Esophagus muscularis mucosa (tissue), 4 donors: ENCODE measurements at regions not wholly inside any gene's neighbourhood (a gene's known extent, or its start where the extent isn't known, plus 50 kb on each side); places are given as distances from the start of the nearest gene placed in this dataset.
"Not testable (repeated sequence)": the region's sequence is repeated elsewhere in the genome, so short reads cannot be mapped to it uniquely, and the experiment has no call there.

ENCODE experiments used
- DNase-seq: peaks from one replicate; pipeline ENCODE4 v3.0.0-alpha.2; 2017; ENCODE audit errors: extremely low spot score
- H3K27ac ChIP-seq, 4 donors: fragments of 200-600 bp; sonication (generic); replicated peaks in 1 of 4; 1 replicate in 3 of 4; 2 replicates in 1 of 4; pipeline ENCODE4 v1.5.1; 2016 to 2019; ENCODE audit warnings: mild to moderate bottlenecking in 1 of 4
- H3K27me3 ChIP-seq, 4 donors: fragments of 200-600 bp; sonication (generic); one replicate each; pipeline versions ENCODE4 v1.5.1 to v1.6.0; 2016 to 2019
- H3K36me3 ChIP-seq, 4 donors: fragments of 200-600 bp; sonication (generic); one replicate each; pipeline ENCODE4 v1.5.1; 2016 to 2019
- H3K4me1 ChIP-seq, 4 donors: fragments of 200-600 bp; sonication (generic); one replicate each; pipeline ENCODE4 v1.5.1; 2016 to 2019
- H3K4me3 ChIP-seq, 4 donors: fragments of 200-600 bp; sonication (generic); 1 replicate in 2 of 4; 2 replicates in 2 of 4; pipeline ENCODE4 v1.5.1; 2016 to 2019; ENCODE audit warnings: mild to moderate bottlenecking in 4 of 4, moderate library complexity in 1 of 4
- H3K9me3 ChIP-seq, 4 donors: fragments of 200-600 bp; sonication (generic); 1 replicate in 3 of 4; 2 replicates in 1 of 4; pipeline ENCODE4 v1.5.1; 2016 to 2019
- CTCF ChIP-seq, 3 experiments: fragments of 200-600 bp in 2 of 3; fragments of 450-650 bp in 1 of 3; sonication (generic) in 2 of 3; IDR thresholded peaks; one replicate each; pipeline ENCODE4 v1.5.1; 2017 to 2019; ENCODE audit warnings: antibody characterized with exemption in 3 of 3, mild to moderate bottlenecking in 2 of 3, moderate library complexity in 1 of 3
- EP300 ChIP-seq: sonication (generic); formaldehyde crosslinking; IDR thresholded peaks from one replicate; pipeline ENCODE4 v1.6.1; 2017; ENCODE audit warnings: antibody characterized with exemption
- POLR2A ChIP-seq: fragments of 450-650 bp; IDR thresholded peaks from one replicate; pipeline ENCODE4 v1.6.1; 2017; ENCODE audit warnings: antibody characterized with exemption, moderate library complexity, mild to moderate bottlenecking, low read depth
- POLR2AphosphoS5 ChIP-seq, 2 donors: sonication (generic); formaldehyde crosslinking; IDR thresholded peaks; one replicate each; pipeline ENCODE4 v1.6.1; 2017; ENCODE audit warnings: antibody characterized with exemption in 2 of 2
- WGBS: methylation state at CpG from one replicate; pipeline ENCODE4 v1.1.5; 2018; 5-methylcytosine and 5-hydroxymethylcytosine counted together
- intact Hi-C: fragments of 100-400 bp; cut with DNase I; formaldehyde crosslinking; loops from one replicate; pipeline ENCODE4 v1.15.1; 2023

DNA sequence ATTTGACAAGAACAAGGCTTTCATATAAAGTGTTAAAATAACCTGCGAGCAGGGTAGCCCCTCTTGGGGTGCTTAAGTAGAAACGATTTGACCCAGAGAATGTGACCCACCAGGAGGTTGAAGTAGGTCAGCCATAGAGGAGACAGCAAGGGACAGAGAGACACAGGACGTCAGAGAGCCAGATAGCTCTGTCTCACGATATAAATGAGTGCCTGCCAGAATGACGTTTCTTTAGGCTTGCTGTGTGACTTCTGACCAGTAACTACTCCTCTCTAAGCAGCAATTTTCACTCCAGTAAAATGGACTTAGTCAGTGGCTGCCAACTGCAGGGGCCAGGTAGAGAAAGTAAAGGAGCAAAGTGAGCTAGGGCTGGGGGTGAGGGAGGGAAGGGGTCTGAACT is 473.0 kb upstream of the C16orf82 start:
- Histone ChIP-seq H3K9me3 (no peaks in the 10 kb centered on the region), H3K27ac (no peak overlapping the region), H3K36me3 (no peaks in the 10 kb centered on the region), H3K4me3 (no peak overlapping the region), H3K27me3 (peaks cover 0 to 5% (median 2%) of the 10 kb centered on the region in 4 donors), H3K4me1 (no peaks in the 10 kb centered on the region)
- WGBS = 38% methylated on average over 5 of the region's 5 CpGs
- peak; percentile 79 for DNase-seq
- TF ChIP-seq EP300 (no peak), CTCF (IDR thresholded peaks at IDR 0.05) (no peak), POLR2AphosphoS5 (IDR thresholded peaks at IDR 0.05) (no peak), POLR2A (no peak)
- intact Hi-C loops = loop anchor here (10.0 kb wide), 1 partner anchor 61 kb away; no protein-coding TSS in a partner anchor

DNA sequence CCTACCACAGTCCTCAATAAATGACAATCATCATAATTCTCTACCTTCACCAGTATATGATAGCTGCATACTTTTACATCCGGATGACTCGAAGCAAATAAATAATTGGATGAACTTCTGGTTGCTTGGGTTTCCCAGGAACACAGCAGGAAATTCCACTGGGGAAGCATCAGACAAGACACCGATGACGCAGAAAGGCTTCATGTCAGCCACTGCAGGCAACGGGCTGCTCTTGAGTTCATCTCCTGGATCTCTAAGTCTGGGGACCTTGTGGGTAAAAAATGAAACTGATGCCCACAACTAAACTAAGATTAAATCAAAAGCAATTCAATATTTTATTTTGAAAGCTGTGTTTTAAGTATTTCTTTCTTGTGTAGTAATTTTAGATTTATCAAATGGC is 472.1 kb upstream of the C16orf82 start:
- H3K9me3 ChIP-seq = no peaks in the 10 kb centered on the region
- H3K27me3 ChIP-seq = peaks cover 0 to 5% (median 2%) of the 10 kb centered on the region in 4 donors
- no peak overlapping the region for H3K27ac ChIP-seq
- no peaks in the 10 kb centered on the region for H3K36me3 ChIP-seq
- intact Hi-C loops = loop anchor here (10.0 kb wide), 1 partner anchor 60 kb away; no protein-coding TSS in a partner anchor
- peak; percentile 50 for DNase-seq
- no peaks in the 10 kb centered on the region for H3K4me1 ChIP-seq
- WGBS = 58% methylated on average over 5 of the region's 5 CpGs
- TF ChIP-seq CTCF (IDR thresholded peaks at IDR 0.05) (no peak), POLR2AphosphoS5 (IDR thresholded peaks at IDR 0.05) (no peak), EP300 (no peak), POLR2A (no peak)
- no peak overlapping the region for H3K4me3 ChIP-seq

DNA sequence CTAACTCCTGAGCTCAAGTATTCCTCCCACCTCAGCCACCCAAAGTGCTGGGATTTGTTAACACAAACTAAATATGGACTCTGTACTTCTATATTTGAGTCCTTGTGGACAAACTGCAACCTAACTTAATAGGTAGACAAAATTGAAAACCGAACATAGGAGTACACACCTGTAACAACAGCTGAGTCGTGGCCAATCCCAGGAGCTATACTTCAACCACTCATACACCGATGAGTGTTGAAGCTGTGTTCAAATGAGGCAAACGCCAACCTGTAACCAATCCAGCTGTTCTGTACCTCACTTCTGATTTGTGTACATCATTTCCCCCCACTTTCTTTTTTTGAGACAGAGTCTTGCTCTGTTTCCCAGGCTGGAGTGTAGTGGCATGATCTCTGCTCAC is 471.5 kb upstream of the C16orf82 start:
- Histone ChIP-seq H3K27me3 (peaks cover 0 to 5% (median 2%) of the 10 kb centered on the region in 4 donors), H3K9me3 (no peaks in the 10 kb centered on the region), H3K4me3 (no peak overlapping the region), H3K27ac (no peak overlapping the region), H3K4me1 (no peaks in the 10 kb centered on the region), H3K36me3 (no peaks in the 10 kb centered on the region)
- intact Hi-C loops = loop anchor here (10.0 kb wide), 1 partner anchor 60 kb away; no protein-coding TSS in a partner anchor
- DNase-seq = peak; percentile 75
- TF ChIP-seq POLR2A (no peak), POLR2AphosphoS5 (IDR thresholded peaks at IDR 0.05) (no peak), CTCF (IDR thresholded peaks at IDR 0.05) (no peak), EP300 (no peak)
- WGBS = 76% methylated on average over 4 of the region's 4 CpGs

DNA sequence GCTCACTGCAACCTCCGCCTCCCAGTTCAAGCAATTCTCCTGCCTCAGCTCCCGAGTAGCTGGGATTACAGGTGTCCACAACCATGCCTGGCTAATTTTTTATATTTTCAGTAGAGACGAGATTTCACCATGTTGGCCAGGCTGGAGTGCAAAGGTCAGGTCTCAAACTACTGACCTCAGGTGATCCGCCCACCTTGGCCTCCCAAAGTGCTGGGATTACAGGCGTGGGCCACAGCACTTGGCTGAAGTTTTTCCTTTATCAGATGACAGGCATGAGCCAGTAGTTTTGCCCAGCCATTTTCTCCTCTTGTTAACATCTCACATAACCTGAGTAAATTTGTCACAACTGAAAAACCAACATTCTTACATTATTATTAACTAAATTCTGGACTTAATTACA is 470.7 kb upstream of the C16orf82 start:
- 63% methylated on average over 5 of the region's 5 CpGs for WGBS
- not testable (repeated sequence) for H3K27ac ChIP-seq, H3K36me3 ChIP-seq, H3K4me3 ChIP-seq, DNase-seq, H3K27me3 ChIP-seq, H3K9me3 ChIP-seq, H3K4me1 ChIP-seq
- intact Hi-C loops = loop anchor here (10.0 kb wide), 1 partner anchor 59 kb away; no protein-coding TSS in a partner anchor

DNA sequence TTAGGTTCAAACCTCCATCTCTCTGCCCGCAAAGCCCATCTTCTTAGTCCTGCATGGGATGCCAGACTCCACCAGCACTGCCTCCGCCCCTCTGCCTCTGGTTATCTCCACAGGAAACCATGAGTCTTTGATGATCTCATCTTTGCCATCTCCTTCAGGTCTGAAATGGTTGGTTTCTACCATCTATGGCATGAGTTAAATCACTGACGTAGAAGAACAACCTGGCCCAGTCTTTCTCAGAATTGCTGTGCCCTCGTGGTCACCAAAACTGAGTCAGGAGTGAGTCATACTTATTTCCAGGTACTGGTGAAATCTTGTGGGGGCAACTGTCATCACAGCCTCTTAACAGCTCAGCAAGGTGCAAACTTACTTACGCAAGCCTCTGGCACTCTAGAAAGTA is 468.7 kb upstream of the C16orf82 start:
- intact Hi-C loops = loop anchor here (10.0 kb wide), 1 partner anchor 57 kb away; no protein-coding TSS in a partner anchor
- H3K36me3 ChIP-seq = no peaks in the 10 kb centered on the region
- H3K4me1 ChIP-seq = no peaks in the 10 kb centered on the region
- no peak for TF ChIP-seq POLR2AphosphoS5 (IDR thresholded peaks at IDR 0.05)
- TF ChIP-seq POLR2A = no peak
- no peak for TF ChIP-seq CTCF (IDR thresholded peaks at IDR 0.05)
- TF ChIP-seq EP300 = no peak
- no peaks in the 10 kb centered on the region for H3K9me3 ChIP-seq
- H3K27me3 ChIP-seq = peaks cover 0 to 5% (median 0%) of the 10 kb centered on the region in 4 donors
- 80% methylated on average over 5 of the region's 5 CpGs for WGBS
- H3K4me3 ChIP-seq = no peak overlapping the region
- DNase-seq = peak; percentile 45
- H3K27ac ChIP-seq = no peak overlapping the region
